Loucy (cell line): ENCODE measurements at regions not wholly inside any gene's neighbourhood (a gene's known extent, or its start where the extent isn't known, plus 50 kb on each side); places are given as distances from the start of the nearest gene placed in this dataset.

Source experiments
- H2AFZ ChIP-seq: fragments of 200-600 bp; sonication (generic); 2 replicates; pipeline ENCODE4 v1.6.0; 2016; ENCODE audit warnings: antibody characterized with exemption, mild to moderate bottlenecking, low read length, moderate library complexity
- H3F3A ChIP-seq: fragments of 200-600 bp; 2 replicates; pipeline ENCODE4 v1.6.0; 2016; ENCODE audit warnings: antibody characterized with exemption, low read depth, mild to moderate bottlenecking
- H3K27me3 ChIP-seq: fragments of 200-600 bp; sonication (generic); 2 replicates; pipeline ENCODE4 v1.6.1; 2014; ENCODE audit warnings: low read length, mild to moderate bottlenecking; ENCODE audit not compliant: insufficient read depth, poor library complexity, severe bottlenecking
- H3K36me3 ChIP-seq: fragments of 200-600 bp; sonication (generic); 2 replicates; pipeline ENCODE4 v1.6.1; 2016; ENCODE audit warnings: low read length; ENCODE audit not compliant: insufficient read depth
- H3K4me1 ChIP-seq: fragments of 200-600 bp; sonication (generic); 2 replicates; pipeline ENCODE4 v1.5.1; 2014; ENCODE audit warnings: low read length, mild to moderate bottlenecking; ENCODE audit not compliant: insufficient read depth, poor library complexity, severe bottlenecking
- H3K4me2 ChIP-seq: fragments of 200-600 bp; sonication (generic); 2 replicates; pipeline ENCODE4 v1.6.0; 2014; ENCODE audit warnings: antibody characterized with exemption, low read length, low read depth, mild to moderate bottlenecking; ENCODE audit not compliant: poor library complexity, severe bottlenecking
- H3K4me3 ChIP-seq: fragments of 200-600 bp; sonication (generic); 2 replicates; pipeline ENCODE4 v1.5.1; 2014; ENCODE audit warnings: low read length, mild to moderate bottlenecking, mixed read lengths; ENCODE audit not compliant: poor library complexity, severe bottlenecking
- H3K79me2 ChIP-seq: fragments of 200-600 bp; sonication (generic); 2 replicates; pipeline ENCODE4 v1.6.1; 2014; ENCODE audit warnings: low read length; ENCODE audit not compliant: insufficient read depth
- H3K9ac ChIP-seq: fragments of 200-600 bp; sonication (generic); 2 replicates; pipeline ENCODE4 v1.6.0; 2014; ENCODE audit warnings: mild to moderate bottlenecking, low read depth, low read length, moderate library complexity; ENCODE audit not compliant: poor library complexity, severe bottlenecking
- H3K9me2 ChIP-seq: fragments of 200-600 bp; sonication (generic); replicated peaks from 2 replicates; pipeline ENCODE4 v1.6.1; 2016; ENCODE audit warnings: low read depth, low read length, mixed read lengths
- H3K9me3 ChIP-seq: fragments of 200-600 bp; sonication (generic); 2 replicates; pipeline ENCODE4 v1.6.1; 2014; ENCODE audit warnings: mild to moderate bottlenecking, antibody characterized with exemption, low read length, low read depth; ENCODE audit not compliant: insufficient read depth
- H4K20me1 ChIP-seq: fragments of 200-600 bp; sonication (generic); 2 replicates; pipeline ENCODE4 v1.6.0; 2014; ENCODE audit warnings: antibody characterized with exemption, low read length, mild to moderate bottlenecking; ENCODE audit not compliant: insufficient read depth, poor library complexity, severe bottlenecking
- EZH2phosphoT487 ChIP-seq: fragments of 200-600 bp; IDR thresholded peaks from 2 replicates; pipeline ENCODE4 v1.6.1; 2018; ENCODE audit warnings: antibody characterized with exemption, mild to moderate bottlenecking, moderate library complexity, borderline replicate concordance
- TF ChIP-seq, protein P1 (sequence below): fragments of 200-600 bp; sonication (generic); conservative IDR thresholded peaks from 2 replicates; pipeline ENCODE4 v1.5.1; 2014; ENCODE audit warnings: mild to moderate bottlenecking, antibody characterized with exemption, low read length

DNA sequence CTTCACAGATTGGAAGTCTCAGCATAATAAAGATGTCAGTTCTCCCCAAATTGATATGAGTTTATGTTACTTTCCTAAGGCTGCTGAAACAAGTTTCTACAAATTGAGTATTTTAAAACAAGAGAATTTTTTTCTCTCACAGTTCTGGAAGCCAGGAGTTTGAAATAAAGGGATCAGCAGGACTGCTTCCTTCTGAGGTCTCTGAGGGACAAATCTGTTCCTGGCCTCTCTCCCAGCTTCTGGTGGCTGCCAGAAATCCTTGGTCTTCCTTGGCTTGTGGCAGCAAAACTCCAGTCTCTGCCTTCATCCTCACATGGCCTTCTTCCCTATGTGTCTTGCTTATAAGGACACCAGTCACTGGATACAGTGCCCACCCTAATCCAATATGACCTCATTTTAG, 136.1 kb downstream of the TFAP2A start:
- Histone ChIP-seq H4K20me1 (no peaks in the 10 kb centered on the region), H3K27me3 (no peaks in the 10 kb centered on the region), H3K79me2 (no peaks in the 10 kb centered on the region), H3K9me2 (no peaks in the 10 kb centered on the region), H3K4me2 (no peak overlapping the region), H2AFZ (no peak overlapping the region), H3F3A (no peaks in the 10 kb centered on the region), H3K9ac (no peak overlapping the region), H3K9me3 (no peaks in the 10 kb centered on the region), H3K4me3 (no peak overlapping the region), H3K4me1 (no peaks in the 10 kb centered on the region), H3K36me3 (no peaks in the 10 kb centered on the region)
- TF ChIP-seq EZH2phosphoT487: no peak
- TF ChIP-seq, protein P1, sequence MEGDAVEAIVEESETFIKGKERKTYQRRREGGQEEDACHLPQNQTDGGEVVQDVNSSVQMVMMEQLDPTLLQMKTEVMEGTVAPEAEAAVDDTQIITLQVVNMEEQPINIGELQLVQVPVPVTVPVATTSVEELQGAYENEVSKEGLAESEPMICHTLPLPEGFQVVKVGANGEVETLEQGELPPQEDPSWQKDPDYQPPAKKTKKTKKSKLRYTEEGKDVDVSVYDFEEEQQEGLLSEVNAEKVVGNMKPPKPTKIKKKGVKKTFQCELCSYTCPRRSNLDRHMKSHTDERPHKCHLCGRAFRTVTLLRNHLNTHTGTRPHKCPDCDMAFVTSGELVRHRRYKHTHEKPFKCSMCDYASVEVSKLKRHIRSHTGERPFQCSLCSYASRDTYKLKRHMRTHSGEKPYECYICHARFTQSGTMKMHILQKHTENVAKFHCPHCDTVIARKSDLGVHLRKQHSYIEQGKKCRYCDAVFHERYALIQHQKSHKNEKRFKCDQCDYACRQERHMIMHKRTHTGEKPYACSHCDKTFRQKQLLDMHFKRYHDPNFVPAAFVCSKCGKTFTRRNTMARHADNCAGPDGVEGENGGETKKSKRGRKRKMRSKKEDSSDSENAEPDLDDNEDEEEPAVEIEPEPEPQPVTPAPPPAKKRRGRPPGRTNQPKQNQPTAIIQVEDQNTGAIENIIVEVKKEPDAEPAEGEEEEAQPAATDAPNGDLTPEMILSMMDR: no peak

DNA sequence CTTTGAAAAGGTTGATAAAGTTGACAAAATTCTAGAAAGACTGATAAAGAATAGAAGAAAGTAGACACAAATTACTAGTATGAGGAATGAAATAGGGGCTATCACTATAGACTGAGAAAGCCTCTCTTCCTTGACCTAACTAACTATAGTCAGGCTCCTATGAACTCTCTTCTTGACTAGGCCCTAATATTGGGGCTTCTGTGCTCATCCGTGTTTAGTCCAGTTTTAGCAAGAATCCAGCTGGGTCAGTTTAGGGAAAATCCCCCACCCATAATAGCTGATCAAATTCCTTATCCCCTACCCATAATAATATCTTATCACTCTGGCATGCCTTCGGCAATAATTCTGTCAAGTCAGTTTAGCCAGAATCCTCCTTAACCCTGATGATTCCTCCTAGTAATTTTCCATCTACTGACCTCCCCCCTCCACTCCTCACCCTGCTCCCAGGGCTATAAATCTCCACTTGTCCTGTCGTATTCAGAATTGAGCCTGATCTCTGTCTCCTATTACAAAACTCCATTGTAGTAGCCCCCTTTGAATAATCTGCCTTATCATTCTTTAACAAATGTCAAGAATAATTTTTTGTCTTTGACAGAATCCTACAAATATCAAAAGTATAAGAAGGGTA, 138.1 kb downstream of the TFAP2A start:
- Histone ChIP-seq H3K4me3 (no peak overlapping the region), H3K4me2 (no peak overlapping the region), H3K79me2 (no peaks in the 10 kb centered on the region), H3K9me2 (no peaks in the 10 kb centered on the region), H2AFZ (no peak overlapping the region), H3K27me3 (no peaks in the 10 kb centered on the region), H3K9ac (no peak overlapping the region), H3F3A (no peaks in the 10 kb centered on the region), H3K4me1 (no peaks in the 10 kb centered on the region), H3K36me3 (no peaks in the 10 kb centered on the region), H4K20me1 (no peaks in the 10 kb centered on the region), H3K9me3 (no peaks in the 10 kb centered on the region)
- TF ChIP-seq EZH2phosphoT487: no peak
- TF ChIP-seq, protein P1: no peak

DNA sequence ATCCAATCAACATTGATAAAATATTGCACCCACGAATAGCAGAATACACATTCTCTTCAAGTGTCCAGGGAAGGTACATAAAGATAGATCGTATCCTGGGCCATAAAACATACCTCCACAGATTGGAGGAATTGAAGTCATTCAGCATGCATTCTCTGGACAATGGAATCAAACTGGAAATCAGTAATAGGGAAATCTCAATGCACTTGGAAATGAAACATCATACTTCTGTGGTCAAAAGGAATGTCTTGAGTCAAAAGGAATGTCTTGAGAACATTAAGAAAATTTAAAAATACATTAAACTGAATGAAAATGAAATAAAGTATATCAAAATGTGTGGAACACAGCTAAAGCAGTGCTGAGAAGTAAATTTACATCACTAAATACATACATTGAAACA, 138.8 kb downstream of the TFAP2A start:
- no peak overlapping the region for H3K4me2 ChIP-seq
- no peaks in the 10 kb centered on the region for H3K27me3 ChIP-seq
- no peaks in the 10 kb centered on the region for H3K9me2 ChIP-seq
- no peaks in the 10 kb centered on the region for H3K9me3 ChIP-seq
- no peak overlapping the region for H3K9ac ChIP-seq
- H2AFZ ChIP-seq: no peak overlapping the region
- TF ChIP-seq EZH2phosphoT487: no peak
- TF ChIP-seq, protein P1: no peak
- no peaks in the 10 kb centered on the region for H3F3A ChIP-seq
- H3K36me3 ChIP-seq: no peaks in the 10 kb centered on the region
- H4K20me1 ChIP-seq: no peaks in the 10 kb centered on the region
- H3K4me3 ChIP-seq: no peak overlapping the region
- no peaks in the 10 kb centered on the region for H3K4me1 ChIP-seq
- no peaks in the 10 kb centered on the region for H3K79me2 ChIP-seq
